IPS-18c (cell line): ENCODE measurements at regions not wholly inside any gene's neighbourhood (a gene's known extent, or its start where the extent isn't known, plus 50 kb on each side); places are given as distances from the start of the nearest gene placed in this dataset.

Source experiments
- H3K4me3 ChIP-seq: 2 replicates; pipeline ENCODE4 v1.7.0; 2013; ENCODE audit warnings: low read depth, mild to moderate bottlenecking, low read length, moderate library complexity; ENCODE audit not compliant: insufficient read depth
- H3K9me3 ChIP-seq: one replicate; pipeline ENCODE4 v1.6.1; 2013; ENCODE audit warnings: mild to moderate bottlenecking, low read length, moderate library complexity; ENCODE audit not compliant: control insufficient read depth, insufficient read depth

DNA sequence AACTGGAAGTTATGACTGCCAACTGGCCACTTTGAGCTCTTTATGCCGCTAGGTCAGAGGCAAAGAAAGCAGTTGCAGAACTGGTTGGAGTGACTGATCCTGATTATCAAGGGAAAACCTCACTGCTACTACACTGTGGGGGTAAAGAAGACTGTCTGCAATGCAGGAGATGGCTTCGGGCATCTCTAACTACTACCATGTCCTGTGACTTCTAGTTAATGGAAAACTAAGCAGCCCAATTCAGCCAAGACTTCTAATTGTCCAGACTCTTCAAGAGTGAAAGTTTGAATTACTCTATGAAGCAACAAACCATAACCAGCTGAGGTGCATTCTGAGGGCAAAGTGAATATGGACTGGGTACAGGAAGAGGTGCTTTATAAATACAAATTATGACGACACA, 773.6 kb upstream of the SLC35B3 start:
- Histone ChIP-seq H3K4me3 (no peak overlapping the region), H3K9me3 (no peaks in the 10 kb centered on the region)

GRCh38 chr6:9205645-9206044, 770.3 kb upstream of the SLC35B3 start:
- H3K4me3 ChIP-seq, result no peak overlapping the region
- no peaks in the 10 kb centered on the region for H3K9me3 ChIP-seq

GRCh38 chr6:9204171-9204570, 768.8 kb upstream of the SLC35B3 start:
- H3K9me3 ChIP-seq, result no peaks in the 10 kb centered on the region
- H3K4me3 ChIP-seq, result no peak overlapping the region

DNA sequence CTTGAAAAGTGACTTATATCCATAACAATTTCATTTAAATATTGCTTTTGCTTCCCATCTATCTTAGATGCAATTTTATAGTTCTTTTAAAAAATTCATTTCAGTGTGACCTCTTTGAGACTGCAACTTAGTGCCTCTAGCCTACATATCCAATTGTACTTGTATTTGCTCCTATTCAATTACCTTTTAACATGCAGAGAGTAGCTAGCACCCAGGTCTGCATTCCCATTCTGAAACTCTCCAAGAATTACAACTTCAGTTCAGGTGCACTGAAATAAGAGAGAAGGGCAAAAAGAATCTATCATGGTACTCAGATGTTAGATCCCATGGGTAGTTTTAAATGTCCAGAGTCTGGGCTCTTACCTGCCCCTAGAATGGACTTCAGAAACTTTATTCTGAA, 765.4 kb upstream of the SLC35B3 start:
- Histone ChIP-seq H3K4me3 (no peak overlapping the region), H3K9me3 (no peaks in the 10 kb centered on the region)

DNA sequence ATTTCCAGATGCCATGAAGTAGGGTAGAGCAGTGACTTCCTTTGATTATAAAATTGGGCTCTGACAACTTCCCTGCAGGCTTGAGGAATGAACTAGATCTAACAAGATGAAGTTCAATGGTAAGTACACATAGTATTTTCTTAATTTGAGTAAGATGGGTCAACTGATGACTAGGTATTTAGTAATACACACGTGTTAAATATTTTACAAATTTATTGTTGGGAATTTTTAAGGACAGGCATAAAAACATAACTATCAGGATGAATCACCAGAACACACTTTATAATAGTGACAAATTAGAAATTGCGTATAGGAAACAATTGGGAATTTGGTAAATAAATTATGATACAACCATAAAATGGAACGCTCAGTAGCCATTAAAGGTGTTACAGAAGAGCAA, 762.4 kb upstream of the SLC35B3 start:
- H3K9me3 ChIP-seq, result no peaks in the 10 kb centered on the region
- no peak overlapping the region for H3K4me3 ChIP-seq

DNA sequence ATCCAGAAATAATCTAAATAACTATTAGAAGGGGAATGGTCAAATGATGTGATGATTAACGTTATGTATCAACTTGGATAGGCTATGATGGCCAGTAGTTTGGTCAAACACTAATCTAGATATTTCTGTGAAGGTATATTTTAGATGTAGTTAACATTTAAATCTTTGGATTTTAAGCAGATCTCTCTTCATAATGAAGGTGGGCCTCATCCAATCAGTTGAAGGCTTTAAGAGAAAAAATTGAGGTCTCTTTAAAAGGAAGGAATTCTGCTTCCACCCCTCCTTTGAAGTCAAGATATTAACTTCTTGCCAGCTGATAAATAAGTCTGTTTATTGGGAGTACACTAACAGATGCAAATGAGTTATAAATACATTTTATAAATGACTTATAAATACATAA, 760.0 kb upstream of the SLC35B3 start:
- no peak overlapping the region for H3K4me3 ChIP-seq
- no peaks in the 10 kb centered on the region for H3K9me3 ChIP-seq

DNA sequence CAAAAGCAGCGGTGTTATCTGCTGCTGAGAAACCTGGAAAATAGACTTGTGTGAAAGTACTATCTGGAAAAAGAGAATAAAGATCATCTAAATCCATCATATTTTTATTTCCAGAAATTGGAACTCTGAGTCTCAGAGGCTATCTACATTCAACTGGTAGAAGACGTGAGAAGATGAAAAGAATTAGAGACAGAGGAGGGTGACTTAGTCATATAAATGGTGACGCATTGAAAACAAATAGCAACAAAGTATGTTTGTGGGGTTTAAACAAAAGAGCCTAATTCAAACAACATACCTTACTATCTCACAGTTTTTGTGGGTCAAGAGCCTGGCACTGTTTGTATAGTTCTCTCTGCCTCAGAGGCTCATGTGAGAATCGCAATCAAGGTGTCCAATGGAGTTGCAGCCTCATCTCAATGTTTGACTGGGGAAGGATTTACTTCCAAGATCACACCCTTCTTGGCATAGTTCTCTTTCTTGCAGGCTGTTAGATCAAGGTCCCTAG, 757.1 kb upstream of the SLC35B3 start:
- Histone ChIP-seq H3K4me3 (no peak overlapping the region), H3K9me3 (no peaks in the 10 kb centered on the region)

GRCh38 chr6:9186148-9186547, 750.8 kb upstream of the SLC35B3 start:
- no peak overlapping the region for H3K4me3 ChIP-seq
- H3K9me3 ChIP-seq, result peaks cover 2% of the 10 kb centered on the region

GRCh38 chr6:9178071-9178470, 742.7 kb upstream of the SLC35B3 start:
- Histone ChIP-seq H3K4me3 (no peak overlapping the region), H3K9me3 (peaks cover 5% of the 10 kb centered on the region)

DNA sequence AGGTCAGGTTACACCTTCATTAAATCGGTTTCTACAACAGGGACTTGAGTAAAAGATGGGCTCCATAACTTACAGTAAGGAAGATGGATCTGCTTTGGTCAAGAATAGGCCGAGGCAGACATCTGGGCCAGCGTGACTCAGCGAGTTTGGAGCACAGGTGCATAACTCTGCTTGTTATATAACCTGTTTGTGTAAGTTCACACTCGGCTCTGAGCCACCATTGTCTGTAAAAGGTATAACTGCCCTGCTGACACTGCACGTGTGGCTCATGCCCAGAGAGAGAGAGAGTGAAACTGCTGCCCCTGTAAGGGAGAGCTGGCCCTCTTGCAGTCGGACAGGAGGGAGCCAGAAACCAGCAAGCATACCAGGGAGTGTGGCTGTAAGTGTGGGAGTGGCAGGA, 737.9 kb upstream of the SLC35B3 start:
- H3K9me3 ChIP-seq, result peaks cover 3% of the 10 kb centered on the region
- peak overlapping the region; percentile 20; the same call in 1 of the 2 replicates for H3K4me3 ChIP-seq

DNA sequence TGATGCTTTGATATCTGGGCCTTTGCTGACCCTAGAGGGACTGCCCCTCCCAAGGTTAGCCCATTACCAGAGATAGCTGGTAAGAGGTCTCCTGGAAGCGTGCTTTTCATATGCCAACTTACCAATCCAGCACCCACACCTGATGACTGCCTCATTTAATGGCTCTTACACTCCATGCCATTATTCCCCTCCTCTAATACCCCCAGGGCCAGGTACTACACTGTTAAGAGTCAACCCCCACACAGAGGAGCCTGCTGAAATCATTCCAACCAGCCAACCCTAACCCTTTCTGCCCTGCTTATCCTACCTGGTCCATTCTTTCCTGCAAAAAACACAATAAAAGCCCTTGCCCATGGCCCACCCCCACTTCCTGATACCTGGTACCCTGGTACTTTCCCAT, 736.8 kb upstream of the SLC35B3 start:
- no peak overlapping the region for H3K4me3 ChIP-seq

GRCh38 chr6:9168669-9169068, 733.3 kb upstream of the SLC35B3 start:
- Histone ChIP-seq H3K9me3 (peaks cover under 1% of the 10 kb centered on the region), H3K4me3 (no peak overlapping the region)

More for the DNA sequence above, 736.8 kb upstream of the SLC35B3 start:
- H3K9me3 ChIP-seq, result peaks cover 3% of the 10 kb centered on the region

DNA sequence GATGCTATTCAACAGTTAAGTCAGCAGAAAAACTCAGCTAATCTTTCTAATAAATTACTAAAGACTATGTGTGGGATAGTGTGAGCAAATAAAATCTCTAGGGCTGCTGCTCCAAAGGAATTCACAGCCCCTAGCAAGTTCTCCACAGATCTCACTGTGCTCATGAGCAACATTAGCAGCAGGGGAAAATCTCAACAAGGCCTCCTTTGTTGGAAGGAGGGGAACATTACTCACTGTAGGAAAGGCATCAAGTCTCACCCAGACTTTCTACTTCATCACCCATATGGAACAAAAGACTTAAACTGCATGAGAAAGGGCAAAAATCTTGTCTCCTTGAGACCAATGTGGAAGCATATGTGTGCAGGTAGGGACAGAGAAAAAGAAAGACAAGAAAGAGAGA, 726.4 kb upstream of the SLC35B3 start:
- H3K9me3 ChIP-seq, result no peaks in the 10 kb centered on the region
- no peak overlapping the region for H3K4me3 ChIP-seq

- H3K4me3 ChIP-seq, result no peak overlapping the region
- no peaks in the 10 kb centered on the region for H3K9me3 ChIP-seq
Observed at GRCh38 chr6:9159051-9159450, 723.7 kb upstream of the SLC35B3 start.

DNA sequence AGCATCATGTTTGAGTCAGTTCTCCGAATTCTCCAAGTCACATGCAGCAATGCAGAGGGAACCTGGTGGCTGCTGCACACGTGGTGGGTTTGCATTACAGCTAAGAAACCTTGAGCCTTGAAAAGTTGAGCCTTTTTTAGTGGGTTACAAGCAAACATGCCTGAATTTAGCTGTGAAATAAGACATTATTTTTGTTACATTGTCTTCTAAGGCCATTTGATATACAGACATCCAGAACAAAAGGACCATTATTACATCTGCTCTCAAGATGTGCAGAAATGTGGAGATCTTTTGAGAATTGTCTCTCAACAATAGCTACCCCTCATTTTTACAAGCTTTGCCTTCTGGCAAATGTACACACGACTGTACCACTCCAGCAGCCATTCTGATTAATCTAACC, 720.5 kb upstream of the SLC35B3 start:
- no peaks in the 10 kb centered on the region for H3K9me3 ChIP-seq

DNA sequence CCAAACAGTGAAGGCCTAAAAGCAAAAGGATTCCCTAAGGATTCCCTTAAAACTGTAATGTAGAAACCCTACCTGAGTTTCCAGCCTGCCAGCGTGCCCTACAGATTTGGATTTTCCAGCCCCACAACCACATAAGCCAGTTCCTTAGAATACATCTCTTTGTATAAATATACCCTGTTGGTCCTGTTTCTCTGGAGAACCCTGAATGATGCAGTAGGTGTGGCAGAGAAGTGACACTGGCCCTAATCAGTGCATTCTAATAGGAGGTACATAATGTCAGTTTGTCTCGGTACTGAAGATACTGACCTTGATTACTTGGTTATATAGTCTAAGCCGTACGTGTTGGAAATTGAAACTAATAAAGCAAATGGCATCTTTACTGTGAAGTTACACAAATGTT, 707.8 kb upstream of the SLC35B3 start:
- Histone ChIP-seq H3K4me3 (no peak overlapping the region), H3K9me3 (no peaks in the 10 kb centered on the region)

More for the DNA sequence above, 720.5 kb upstream of the SLC35B3 start:
- H3K4me3 ChIP-seq, result no peak overlapping the region

DNA sequence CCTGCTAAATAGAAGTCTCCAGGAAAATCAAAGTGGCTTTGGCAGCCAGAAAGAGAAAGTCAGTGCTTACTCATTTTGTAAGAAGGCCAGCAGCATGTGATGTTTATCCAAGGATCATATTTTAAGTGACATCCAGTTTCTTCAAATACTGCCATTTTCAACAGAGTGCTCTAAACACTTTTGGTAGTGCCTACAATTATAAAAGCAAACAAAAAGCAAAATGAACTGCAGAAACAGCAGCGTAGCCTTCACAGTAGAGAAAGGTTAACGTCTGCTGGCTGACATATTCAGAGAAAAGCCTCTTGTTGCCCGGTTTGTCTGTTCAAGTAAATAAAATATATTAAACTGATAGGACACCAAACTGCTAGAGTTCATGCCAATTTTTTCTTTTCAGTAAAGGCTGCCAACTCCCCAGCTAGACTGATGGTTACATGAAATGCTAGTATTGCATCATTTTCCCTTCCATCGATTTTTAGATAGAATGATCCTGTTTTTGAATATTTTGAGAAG, 705.7 kb upstream of the SLC35B3 start:
- H3K4me3 ChIP-seq, result no peak overlapping the region
- no peaks in the 10 kb centered on the region for H3K9me3 ChIP-seq

DNA sequence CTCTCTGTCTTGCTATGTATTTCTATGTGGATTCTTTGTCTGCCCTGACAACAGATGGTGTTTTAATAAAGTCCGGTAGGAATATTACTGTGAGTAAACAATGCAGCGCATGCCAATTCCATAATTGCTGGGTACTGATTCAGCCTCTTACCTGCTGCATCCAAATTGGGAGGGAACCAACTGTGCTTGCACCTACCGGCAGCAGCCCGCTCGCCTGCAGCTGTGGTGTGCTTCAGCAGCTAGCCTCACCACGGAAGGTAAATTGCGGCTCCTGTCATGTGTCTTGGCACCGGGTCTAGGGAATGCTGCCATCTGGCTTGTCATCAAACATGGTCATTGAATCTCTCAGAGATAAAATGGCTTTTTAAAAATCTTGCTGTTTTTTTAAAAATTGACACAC, 704.8 kb upstream of the SLC35B3 start:
- Histone ChIP-seq H3K9me3 (no peaks in the 10 kb centered on the region), H3K4me3 (no peak overlapping the region)

DNA sequence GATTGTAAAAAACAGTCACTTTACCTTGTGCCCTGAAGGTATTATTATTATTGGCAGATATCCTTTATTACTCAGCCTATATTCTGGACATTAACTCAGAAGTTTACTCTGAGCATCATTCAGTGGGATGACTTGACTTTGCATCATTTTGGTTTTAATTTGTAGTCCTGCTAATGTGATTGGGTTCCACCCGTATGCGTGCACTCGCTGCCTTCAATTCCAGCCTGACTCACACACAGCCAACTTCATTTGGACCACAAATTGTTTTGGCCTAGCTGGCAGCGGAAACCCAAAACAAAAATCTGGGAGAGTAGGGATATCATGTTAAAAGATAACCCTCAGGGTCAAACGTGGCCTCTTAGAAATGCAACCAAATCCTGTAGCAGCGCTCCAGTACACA, 704.4 kb upstream of the SLC35B3 start:
- Histone ChIP-seq H3K9me3 (no peaks in the 10 kb centered on the region), H3K4me3 (no peak overlapping the region)
